ENCODE measurements at regions not wholly inside any gene's neighbourhood (a gene's known extent, or its start where the extent isn't known, plus 50 kb on each side); places are given as distances from the start of the nearest gene placed in this dataset.

DNA sequence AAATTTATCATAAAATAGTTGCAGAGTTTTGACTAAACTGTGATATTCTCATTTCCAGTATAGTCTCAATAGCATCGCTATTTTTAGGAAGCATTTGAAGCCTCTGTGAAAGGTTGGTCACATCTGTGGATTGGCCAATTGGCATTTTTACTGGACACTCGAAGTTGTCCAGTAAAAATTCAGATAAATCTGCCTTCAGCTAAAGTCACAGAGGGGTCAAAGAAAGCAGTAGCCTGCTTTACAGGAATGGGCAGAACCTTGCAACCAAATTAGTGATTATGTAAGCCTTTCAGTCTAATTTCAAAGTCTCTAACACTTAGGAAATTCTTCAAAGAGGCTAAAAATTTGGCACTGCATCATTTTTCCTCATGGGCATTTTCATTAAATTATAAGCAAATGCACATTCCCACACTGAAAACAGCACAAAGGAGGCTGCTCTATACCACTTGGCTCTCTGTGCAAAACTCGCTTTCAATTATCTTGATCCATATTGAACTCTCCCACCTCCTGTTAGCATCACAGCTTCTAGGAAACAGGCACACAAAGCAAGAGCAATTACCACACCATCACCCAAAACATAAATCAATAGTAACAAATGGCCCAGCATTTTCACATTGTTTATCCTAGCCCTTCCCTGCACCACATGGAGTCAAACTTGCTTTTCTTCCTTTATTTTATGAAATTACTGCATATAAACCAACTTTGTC, 318.5 kb upstream of the DUSP10 start:
- Histone ChIP-seq H2AFZ (no peak overlapping the region), H3K9me2 (replicated peaks; ENCODE audit: insufficient read depth) (no peaks in the 10 kb centered on the region), H3K27ac (no peak overlapping the region), H3K4me3 (no peak overlapping the region), H3K27me3 (no peaks in the 10 kb centered on the region), H4K20me1 (ENCODE audit: insufficient read depth, poor library complexity, severe bottlenecking) (no peaks in the 10 kb centered on the region), H3K4me1 (ENCODE audit: insufficient read depth) (no peaks in the 10 kb centered on the region), H3K4me2 (no peak overlapping the region), H3K36me3 (replicated peaks; ENCODE audit: insufficient read depth, low read depth) (no peaks in the 10 kb centered on the region), H3K9me3 (ENCODE audit: low read depth) (no peaks in the 10 kb centered on the region), H3K79me2 (no peaks in the 10 kb centered on the region)
- 72% methylated on average over 3 of the region's 3 CpGs for whole genome bisulfite sequencing (ENCODE audit: low lambda C conversion rate, missing lambda C conversion rate)
- no peak for DNase-seq (ENCODE audit: low spot score)
- TF ChIP-seq EZH2phosphoT487 (IDR thresholded peaks at IDR 0.05; ENCODE audit: low read depth, severe bottlenecking, unreplicated experiment) (no peak), CTCF (IDR thresholded peaks at IDR 0.05; ENCODE audit: poor library complexity) (no peak), EZH2 (IDR thresholded peaks at IDR 0.05; ENCODE audit: borderline replicate concordance) (no peak)

GRCh38 chr1:222058249-222058648, 316.4 kb upstream of the DUSP10 start:
- H3K9me3 ChIP-seq (ENCODE audit: low read depth): no peaks in the 10 kb centered on the region
- no peak for TF ChIP-seq EZH2phosphoT487 (IDR thresholded peaks at IDR 0.05; ENCODE audit: low read depth, severe bottlenecking, unreplicated experiment)
- no peak for TF ChIP-seq CTCF (IDR thresholded peaks at IDR 0.05; ENCODE audit: poor library complexity)
- TF ChIP-seq EZH2 (IDR thresholded peaks at IDR 0.05; ENCODE audit: borderline replicate concordance): no peak
- H2AFZ ChIP-seq: no peak overlapping the region
- 100% methylated on average over 2 of the region's 2 CpGs for WGBS (ENCODE audit: low lambda C conversion rate, missing lambda C conversion rate)
- no peak overlapping the region for H3K27ac ChIP-seq
- H3K4me3 ChIP-seq: no peak overlapping the region
- no peaks in the 10 kb centered on the region for H4K20me1 ChIP-seq (ENCODE audit: insufficient read depth, poor library complexity, severe bottlenecking)
- H3K79me2 ChIP-seq: no peaks in the 10 kb centered on the region
- H3K4me1 ChIP-seq (ENCODE audit: insufficient read depth): no peaks in the 10 kb centered on the region
- DNase-seq (ENCODE audit: low spot score): no peak
- H3K9me2 ChIP-seq (replicated peaks; ENCODE audit: insufficient read depth): no peaks in the 10 kb centered on the region
- no peak overlapping the region for H3K4me2 ChIP-seq
- no peaks in the 10 kb centered on the region for H3K27me3 ChIP-seq
- H3K36me3 ChIP-seq (replicated peaks; ENCODE audit: insufficient read depth, low read depth): no peaks in the 10 kb centered on the region

GRCh38 chr1:222057162-222057561, 315.3 kb upstream of the DUSP10 start:
- no peak overlapping the region for H2AFZ ChIP-seq
- no peaks in the 10 kb centered on the region for H3K27me3 ChIP-seq
- no peak overlapping the region for H3K4me3 ChIP-seq
- H3K4me2 ChIP-seq: no peak overlapping the region
- no peaks in the 10 kb centered on the region for H3K4me1 ChIP-seq (ENCODE audit: insufficient read depth)
- no peaks in the 10 kb centered on the region for H3K36me3 ChIP-seq (replicated peaks; ENCODE audit: insufficient read depth, low read depth)
- 96% methylated on average over 3 of the region's 3 CpGs for WGBS (ENCODE audit: low lambda C conversion rate, missing lambda C conversion rate)
- no peaks in the 10 kb centered on the region for H3K79me2 ChIP-seq
- no peaks in the 10 kb centered on the region for H4K20me1 ChIP-seq (ENCODE audit: insufficient read depth, poor library complexity, severe bottlenecking)
- no peaks in the 10 kb centered on the region for H3K9me2 ChIP-seq (replicated peaks; ENCODE audit: insufficient read depth)
- no peak for TF ChIP-seq CTCF (IDR thresholded peaks at IDR 0.05; ENCODE audit: poor library complexity)
- no peak for DNase-seq (ENCODE audit: low spot score)
- no peak overlapping the region for H3K27ac ChIP-seq
- no peaks in the 10 kb centered on the region for H3K9me3 ChIP-seq (ENCODE audit: low read depth)

DNA sequence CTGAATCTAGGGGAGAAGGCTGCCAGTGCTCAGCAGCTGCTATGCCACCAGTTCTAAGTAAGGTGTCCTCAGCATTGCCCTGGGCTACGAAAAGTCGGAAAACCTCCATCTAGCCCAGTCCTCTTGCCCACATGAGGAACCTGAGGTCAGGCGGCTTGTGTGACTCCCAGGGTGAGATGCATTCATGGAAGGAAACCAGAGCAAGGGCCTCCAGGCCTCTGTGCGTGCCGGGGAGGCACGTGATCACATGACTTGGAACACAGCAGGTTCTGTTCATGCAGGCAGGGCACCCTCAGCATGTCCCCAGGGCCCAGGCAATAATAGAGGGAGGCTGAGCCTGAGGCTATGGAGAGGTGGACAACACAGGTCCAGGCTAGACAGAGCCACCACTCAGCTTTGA, 312.5 kb upstream of the DUSP10 start:
- 96% methylated on average over 6 of the region's 6 CpGs for WGBS (ENCODE audit: low lambda C conversion rate, missing lambda C conversion rate)
- Histone ChIP-seq H2AFZ (no peak overlapping the region), H4K20me1 (ENCODE audit: insufficient read depth, poor library complexity, severe bottlenecking) (no peaks in the 10 kb centered on the region), H3K27me3 (no peaks in the 10 kb centered on the region), H3K4me1 (ENCODE audit: insufficient read depth) (no peaks in the 10 kb centered on the region), H3K36me3 (replicated peaks; ENCODE audit: insufficient read depth, low read depth) (no peaks in the 10 kb centered on the region), H3K27ac (no peak overlapping the region), H3K4me2 (no peak overlapping the region), H3K9me3 (ENCODE audit: low read depth) (no peaks in the 10 kb centered on the region), H3K9me2 (replicated peaks; ENCODE audit: insufficient read depth) (no peaks in the 10 kb centered on the region), H3K4me3 (no peak overlapping the region), H3K79me2 (no peaks in the 10 kb centered on the region)
- TF ChIP-seq EZH2 (IDR thresholded peaks at IDR 0.05; ENCODE audit: borderline replicate concordance) (no peak), EZH2phosphoT487 (IDR thresholded peaks at IDR 0.05; ENCODE audit: low read depth, severe bottlenecking, unreplicated experiment) (no peak), CTCF (IDR thresholded peaks at IDR 0.05; ENCODE audit: poor library complexity) (no peak)
- DNase-seq (ENCODE audit: low spot score): no peak

Data from hepatocyte (in vitro differentiated cells).